ENCODE measurements at regions not wholly inside any gene's neighbourhood (a gene's known extent, or its start where the extent isn't known, plus 50 kb on each side); places are given as distances from the start of the nearest gene placed in this dataset.
"Not testable (repeated sequence)": the region's sequence is repeated elsewhere in the genome, so short reads cannot be mapped to it uniquely, and the experiment has no call there.

- 90 to 97% methylated on average over 3 of the region's 3 CpGs for WGBS, 2 experiments (ENCODE audit: low coverage in 1 of 2, low lambda C conversion rate in 2 of 2, missing lambda C conversion rate in 2 of 2)
- DNase-seq, result no peak
Measured at GRCh38 chr6:14549871-14550270, 432.3 kb downstream of the CD83 start.

DNA sequence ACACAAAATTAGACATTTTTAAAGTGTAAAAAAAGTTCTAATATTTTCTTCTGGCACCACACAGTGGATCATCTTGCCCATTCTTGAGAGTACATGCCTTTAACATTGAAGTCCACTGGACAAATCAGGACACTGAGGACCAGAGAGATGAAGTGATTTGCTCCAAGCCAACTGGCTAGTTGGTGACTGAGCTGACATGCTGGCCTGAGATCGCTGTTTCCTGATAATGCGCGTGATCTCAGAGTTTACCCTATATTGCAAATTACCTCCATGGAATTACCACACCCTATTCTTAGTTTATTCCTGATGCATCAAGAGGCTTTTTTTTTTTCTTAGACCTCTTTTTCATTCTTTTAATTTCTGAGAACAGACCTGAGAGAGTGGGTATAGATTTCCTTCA is 432.8 kb downstream of the CD83 start:
- H3K27ac ChIP-seq, result no peak overlapping the region
- no peaks in the 10 kb centered on the region for H3K27me3 ChIP-seq (replicated peaks; ENCODE audit: insufficient read depth)
- H3K4me3 ChIP-seq, result no peak overlapping the region
- no peak overlapping the region for H3K4me2 ChIP-seq (ENCODE audit: unreplicated experiment)
- H4K20me1 ChIP-seq (ENCODE audit: insufficient read depth), result no peaks in the 10 kb centered on the region
- H3K36me3 ChIP-seq (ENCODE audit: low read depth), result no peaks in the 10 kb centered on the region
- no peak for TF ChIP-seq EZH2phosphoT487 (IDR thresholded peaks at IDR 0.05; ENCODE audit: insufficient read depth, low read depth)
- TF ChIP-seq EZH2 (IDR thresholded peaks at IDR 0.05; ENCODE audit: insufficient read depth, poor library complexity, severe bottlenecking), result no peak
- 97 to 100% methylated on average over 3 of the region's 3 CpGs for WGBS, 2 experiments (ENCODE audit: low coverage in 1 of 2, low lambda C conversion rate in 2 of 2, missing lambda C conversion rate in 2 of 2)
- H3K4me1 ChIP-seq (ENCODE audit: insufficient read depth), result no peaks in the 10 kb centered on the region
- no peaks in the 10 kb centered on the region for H3K9me2 ChIP-seq (ENCODE audit: insufficient read depth)
- H3F3A ChIP-seq (ENCODE audit: insufficient read depth), result no peaks in the 10 kb centered on the region
- no peaks in the 10 kb centered on the region for H3K9me3 ChIP-seq (ENCODE audit: low read depth)
- no peak overlapping the region for H2AFZ ChIP-seq
- DNase-seq, result no peak
- no peak overlapping the region for H3K9ac ChIP-seq
- no peaks in the 10 kb centered on the region for H3K79me2 ChIP-seq (ENCODE audit: insufficient read depth)
- in situ Hi-C loops (cut with MboI), result no loop called here

More at GRCh38 chr6:14549871-14550270, 432.3 kb downstream of the CD83 start:
- Histone ChIP-seq H4K20me1 (ENCODE audit: insufficient read depth) (no peaks in the 10 kb centered on the region), H2AFZ (no peak overlapping the region), H3F3A (ENCODE audit: insufficient read depth) (no peaks in the 10 kb centered on the region), H3K4me1 (ENCODE audit: insufficient read depth) (no peaks in the 10 kb centered on the region), H3K9ac (no peak overlapping the region), H3K4me2 (ENCODE audit: unreplicated experiment) (no peak overlapping the region), H3K4me3 (no peak overlapping the region), H3K79me2 (ENCODE audit: insufficient read depth) (no peaks in the 10 kb centered on the region), H3K9me2 (ENCODE audit: insufficient read depth) (no peaks in the 10 kb centered on the region), H3K36me3 (ENCODE audit: low read depth) (no peaks in the 10 kb centered on the region), H3K27ac (no peak overlapping the region), H3K27me3 (replicated peaks; ENCODE audit: insufficient read depth) (no peaks in the 10 kb centered on the region), H3K9me3 (ENCODE audit: low read depth) (no peaks in the 10 kb centered on the region)
- in situ Hi-C loops (cut with MboI), result no loop called here
- TF ChIP-seq EZH2phosphoT487 (IDR thresholded peaks at IDR 0.05; ENCODE audit: insufficient read depth, low read depth) (no peak), EZH2 (IDR thresholded peaks at IDR 0.05; ENCODE audit: insufficient read depth, poor library complexity, severe bottlenecking) (no peak)

- WGBS, 2 experiments (ENCODE audit: low coverage in 1 of 2, low lambda C conversion rate in 2 of 2, missing lambda C conversion rate in 2 of 2), result 30 to 36% methylated on average over 3 of the region's 3 CpGs
- H3K36me3 ChIP-seq (ENCODE audit: low read depth), result no peaks in the 10 kb centered on the region
- H3K9ac ChIP-seq, result no peak overlapping the region
- no peaks in the 10 kb centered on the region for H3F3A ChIP-seq (ENCODE audit: insufficient read depth)
- H4K20me1 ChIP-seq (ENCODE audit: insufficient read depth), result no peaks in the 10 kb centered on the region
- TF ChIP-seq EZH2 (IDR thresholded peaks at IDR 0.05; ENCODE audit: insufficient read depth, poor library complexity, severe bottlenecking) (no peak), EZH2phosphoT487 (IDR thresholded peaks at IDR 0.05; ENCODE audit: insufficient read depth, low read depth) (no peak)
- no peaks in the 10 kb centered on the region for H3K27me3 ChIP-seq (replicated peaks; ENCODE audit: insufficient read depth)
- no peak overlapping the region for H2AFZ ChIP-seq
- in situ Hi-C loops (cut with MboI), result no loop called here
- no peaks in the 10 kb centered on the region for H3K79me2 ChIP-seq (ENCODE audit: insufficient read depth)
- H3K27ac ChIP-seq, result no peak overlapping the region
- DNase-seq, result peak; percentile 8
- no peaks in the 10 kb centered on the region for H3K9me3 ChIP-seq (ENCODE audit: low read depth)
- no peak overlapping the region for H3K4me2 ChIP-seq (ENCODE audit: unreplicated experiment)
- H3K4me1 ChIP-seq (ENCODE audit: insufficient read depth), result no peaks in the 10 kb centered on the region
- H3K9me2 ChIP-seq (ENCODE audit: insufficient read depth), result no peaks in the 10 kb centered on the region
- H3K4me3 ChIP-seq, result no peak overlapping the region
Measured at GRCh38 chr6:14550822-14551221, 433.2 kb downstream of the CD83 start.

DNA sequence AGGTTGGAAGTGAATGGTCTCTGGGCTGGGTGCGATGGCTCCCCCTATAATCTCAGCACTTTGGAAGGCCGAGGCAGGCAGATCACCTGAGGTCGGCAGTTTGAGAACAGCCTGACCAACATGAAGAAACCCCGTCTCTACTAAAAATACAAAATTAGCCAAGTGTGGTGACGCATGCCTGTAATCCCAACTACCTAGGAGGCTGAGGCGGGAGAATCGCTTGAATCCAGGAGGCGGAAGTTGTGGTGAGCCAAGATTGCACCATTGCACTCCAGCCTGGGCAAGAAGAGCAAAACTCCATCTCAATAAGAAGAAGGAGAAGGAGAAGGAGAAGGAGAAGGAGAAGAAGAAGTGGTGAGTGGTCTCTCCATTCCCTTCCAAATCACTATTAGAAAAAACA is 434.0 kb downstream of the CD83 start:
- 97% methylated on average over 8 of the region's 8 CpGs for whole genome bisulfite sequencing, 2 experiments (ENCODE audit: low coverage in 1 of 2, low lambda C conversion rate in 2 of 2, missing lambda C conversion rate in 2 of 2)
- H3K36me3 ChIP-seq (ENCODE audit: low read depth); H3F3A ChIP-seq (ENCODE audit: insufficient read depth); H3K4me1 ChIP-seq (ENCODE audit: insufficient read depth); H3K9me2 ChIP-seq (ENCODE audit: insufficient read depth); in situ Hi-C loops (cut with MboI); H2AFZ ChIP-seq; H3K27me3 ChIP-seq (replicated peaks; ENCODE audit: insufficient read depth); H3K9me3 ChIP-seq (ENCODE audit: low read depth); H4K20me1 ChIP-seq (ENCODE audit: insufficient read depth); H3K9ac ChIP-seq; H3K4me3 ChIP-seq; H3K27ac ChIP-seq; H3K4me2 ChIP-seq (ENCODE audit: unreplicated experiment); DNase-seq; H3K79me2 ChIP-seq (ENCODE audit: insufficient read depth): not testable (repeated sequence)

DNA sequence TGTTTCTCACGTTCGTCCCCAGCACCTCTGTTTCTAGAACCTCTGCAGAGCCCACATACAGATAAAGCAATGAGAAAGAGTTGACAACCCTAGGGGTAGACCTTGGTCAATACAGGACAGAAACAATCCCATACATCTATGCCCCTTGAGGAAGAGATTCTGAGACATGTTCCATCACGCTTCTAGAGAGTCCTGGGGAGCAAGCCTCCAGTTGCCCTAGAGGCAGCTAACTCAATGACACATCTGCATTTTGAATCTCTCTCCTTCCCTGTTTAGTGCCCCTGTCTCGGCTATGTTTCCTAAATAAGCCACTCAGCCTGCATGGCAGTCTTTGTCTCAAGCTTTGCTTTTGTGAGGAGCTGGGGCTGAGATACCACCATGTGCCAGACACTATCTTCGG is 435.3 kb downstream of the CD83 start:
- Histone ChIP-seq H3K4me1 (ENCODE audit: insufficient read depth) (no peaks in the 10 kb centered on the region), H3K9me2 (ENCODE audit: insufficient read depth) (no peaks in the 10 kb centered on the region), H2AFZ (no peak overlapping the region), H3K36me3 (ENCODE audit: low read depth) (no peaks in the 10 kb centered on the region), H3K9ac (no peak overlapping the region), H4K20me1 (ENCODE audit: insufficient read depth) (no peaks in the 10 kb centered on the region), H3K79me2 (ENCODE audit: insufficient read depth) (no peaks in the 10 kb centered on the region), H3F3A (ENCODE audit: insufficient read depth) (no peaks in the 10 kb centered on the region), H3K9me3 (ENCODE audit: low read depth) (no peaks in the 10 kb centered on the region), H3K27me3 (replicated peaks; ENCODE audit: insufficient read depth) (no peaks in the 10 kb centered on the region), H3K4me2 (ENCODE audit: unreplicated experiment) (no peak overlapping the region), H3K27ac (no peak overlapping the region), H3K4me3 (no peak overlapping the region)
- TF ChIP-seq EZH2phosphoT487 (IDR thresholded peaks at IDR 0.05; ENCODE audit: insufficient read depth, low read depth) (no peak), EZH2 (IDR thresholded peaks at IDR 0.05; ENCODE audit: insufficient read depth, poor library complexity, severe bottlenecking) (no peak)
- in situ Hi-C loops (cut with MboI), result no loop called here
- DNase-seq, result no peak
- WGBS, 2 experiments (ENCODE audit: low coverage in 1 of 2, low lambda C conversion rate in 2 of 2, missing lambda C conversion rate in 2 of 2), result 93 to 98% methylated on average over 5 of the region's 5 CpGs

Data from GM23248 (cell line).